ENCODE measurements at regions not wholly inside any gene's neighbourhood (a gene's known extent, or its start where the extent isn't known, plus 50 kb on each side); places are given as distances from the start of the nearest gene placed in this dataset.

- TF ChIP-seq POLR2A (IDR thresholded peaks at IDR 0.05; ENCODE audit: low read depth, low read length): no peak
- TF ChIP-seq POLR2AphosphoS5 (IDR thresholded peaks at IDR 0.05; ENCODE audit: low read depth, low read length): no peak
Measured at GRCh38 chr15:57885435-57885834, 178.9 kb downstream of the POLR2M start.
